Liver (tissue), 8 donors: ENCODE measurements at regions not wholly inside any gene's neighbourhood (a gene's known extent, or its start where the extent isn't known, plus 50 kb on each side); places are given as distances from the start of the nearest gene placed in this dataset.
A peak's percentile ranks its signal among the peaks of the same experiment; 100 is the strongest.

Experiments
- DNase-seq: peaks from one replicate; pipeline ENCODE4 v3.0.0-alpha.2; 2017; ENCODE audit warnings: low spot score
- H3K27ac ChIP-seq, 2 donors: one replicate each; pipeline ENCODE4 v1.7.0; 2013; ENCODE audit warnings: inconsistent platforms in 2 of 2, low read length in 2 of 2, control low read depth in 1 of 2, low read depth in 1 of 2, mild to moderate bottlenecking in 1 of 2
- H3K27me3 ChIP-seq, 4 donors: one replicate each; pipeline versions ENCODE4 v1.6.1 to v1.7.0; 2013; ENCODE audit warnings: low read length in 3 of 4, inconsistent platforms in 1 of 4, mild to moderate bottlenecking in 1 of 4, moderate library complexity in 1 of 4; ENCODE audit not compliant: control insufficient read depth in 4 of 4, insufficient read depth in 4 of 4
- H3K36me3 ChIP-seq, 4 donors: one replicate each; pipeline versions ENCODE4 v1.6.1 to v1.7.0; 2013; ENCODE audit warnings: low read length in 3 of 4, mild to moderate bottlenecking in 3 of 4, low read depth in 1 of 4, moderate library complexity in 1 of 4; ENCODE audit not compliant: control insufficient read depth in 4 of 4, insufficient read depth in 3 of 4
- H3K4me1 ChIP-seq, 4 donors: one replicate each; pipeline versions ENCODE4 v1.6.1 to v1.7.0; 2013; ENCODE audit warnings: low read length in 3 of 4, mild to moderate bottlenecking in 3 of 4, moderate library complexity in 1 of 4; ENCODE audit not compliant: control insufficient read depth in 4 of 4, insufficient read depth in 4 of 4
- H3K4me3 ChIP-seq, 3 donors: one replicate each; pipeline versions ENCODE4 v1.6.1 to v1.7.0; 2013; ENCODE audit warnings: low read length in 3 of 3, control low read depth in 1 of 3, low read depth in 1 of 3, mild to moderate bottlenecking in 1 of 3
- H3K9ac ChIP-seq, 2 donors: one replicate each; pipeline ENCODE4 v1.7.0; 2013; ENCODE audit warnings: low read length in 2 of 2, mild to moderate bottlenecking in 2 of 2, moderate library complexity in 2 of 2, control low read depth in 1 of 2, low read depth in 1 of 2
- H3K9me3 ChIP-seq, 4 donors: one replicate each; pipeline versions ENCODE4 v1.6.1 to v1.7.0; 2013; ENCODE audit warnings: low read length in 3 of 4; ENCODE audit not compliant: control insufficient read depth in 4 of 4
- EGR1 ChIP-seq, 2 donors: IDR thresholded peaks; 2 replicates each; pipeline ENCODE4 v1.6.1; 2016 to 2018; ENCODE audit warnings: antibody characterized with exemption in 2 of 2, low read depth in 2 of 2
- FOXA1 ChIP-seq: IDR thresholded peaks from 2 replicates; pipeline ENCODE4 v1.6.1; 2016; ENCODE audit warnings: antibody characterized with exemption
- FOXA2 ChIP-seq: IDR thresholded peaks from 2 replicates; pipeline ENCODE4 v1.6.1; 2016; ENCODE audit warnings: antibody characterized with exemption
- GABPA ChIP-seq, 2 donors: IDR thresholded peaks in 1 of 2; conservative IDR thresholded peaks in 1 of 2; 2 replicates each; pipeline ENCODE4 v1.6.1; 2016; ENCODE audit warnings: antibody characterized with exemption in 2 of 2, mild to moderate bottlenecking in 1 of 2, moderate library complexity in 1 of 2
- HNF4A ChIP-seq, 2 donors: conservative IDR thresholded peaks; 2 replicates each; pipeline ENCODE4 v1.6.1; 2016; ENCODE audit warnings: antibody characterized with exemption in 2 of 2, mild to moderate bottlenecking in 2 of 2
- HNF4G ChIP-seq: IDR thresholded peaks from 2 replicates; pipeline ENCODE4 v1.6.1; 2016; ENCODE audit warnings: antibody characterized with exemption
- JUND ChIP-seq, 2 donors: IDR thresholded peaks; 2 replicates each; pipeline ENCODE4 v1.6.1; 2016; ENCODE audit warnings: antibody characterized with exemption in 2 of 2
- MAX ChIP-seq: IDR thresholded peaks from 2 replicates; pipeline ENCODE4 v1.6.1; 2016; ENCODE audit warnings: antibody characterized with exemption
- NR2F2 ChIP-seq: IDR thresholded peaks from 2 replicates; pipeline ENCODE4 v1.6.1; 2016; ENCODE audit warnings: antibody characterized with exemption
- RAD21 ChIP-seq, 2 donors: IDR thresholded peaks; 2 replicates each; pipeline ENCODE4 v1.6.1; 2016; ENCODE audit warnings: antibody characterized with exemption in 2 of 2, mild to moderate bottlenecking in 2 of 2
- RXRA ChIP-seq, 2 donors: IDR thresholded peaks; 2 replicates each; pipeline ENCODE4 v1.6.1; 2017 to 2018; ENCODE audit warnings: antibody characterized with exemption in 2 of 2, mild to moderate bottlenecking in 1 of 2
- SP1 ChIP-seq: IDR thresholded peaks from 2 replicates; pipeline ENCODE4 v1.6.1; 2018; ENCODE audit warnings: antibody characterized with exemption, mild to moderate bottlenecking
- TAF1 ChIP-seq: conservative IDR thresholded peaks from 2 replicates; pipeline ENCODE4 v1.6.1; 2016; ENCODE audit warnings: antibody characterized with exemption, mild to moderate bottlenecking
- ZBTB33 ChIP-seq: IDR thresholded peaks from 2 replicates; pipeline ENCODE4 v1.6.1; 2016; ENCODE audit warnings: antibody characterized with exemption
- WGBS: extraction: QIAGEN DNeasy Blood & Tissue Kit; methylation state at CpG from one replicate; pipeline ENCODE4 v1.1.7; 2013; 5-methylcytosine and 5-hydroxymethylcytosine counted together
- TF ChIP-seq, protein P1 (sequence below): fragments of 150-350 bp; IDR thresholded peaks from 2 replicates; pipeline ENCODE4 v1.5.1; 2017; ENCODE audit warnings: improper control_type of control experiment, low read depth, low read length; ENCODE audit not compliant: missing input control
- TF ChIP-seq, protein P2 (sequence below): IDR thresholded peaks from 2 replicates; pipeline ENCODE4 v1.6.1; 2016; ENCODE audit warnings: antibody characterized with exemption, mild to moderate bottlenecking
- TF ChIP-seq, protein P3 (sequence below): IDR thresholded peaks from 2 replicates; pipeline ENCODE4 v1.6.1; 2016; ENCODE audit warnings: antibody characterized with exemption
- donor health status: healthy.
- donor health status: healthy.
- donor health status: healthy.
- donor health status: healthy.
- donor health status: healthy.

DNA sequence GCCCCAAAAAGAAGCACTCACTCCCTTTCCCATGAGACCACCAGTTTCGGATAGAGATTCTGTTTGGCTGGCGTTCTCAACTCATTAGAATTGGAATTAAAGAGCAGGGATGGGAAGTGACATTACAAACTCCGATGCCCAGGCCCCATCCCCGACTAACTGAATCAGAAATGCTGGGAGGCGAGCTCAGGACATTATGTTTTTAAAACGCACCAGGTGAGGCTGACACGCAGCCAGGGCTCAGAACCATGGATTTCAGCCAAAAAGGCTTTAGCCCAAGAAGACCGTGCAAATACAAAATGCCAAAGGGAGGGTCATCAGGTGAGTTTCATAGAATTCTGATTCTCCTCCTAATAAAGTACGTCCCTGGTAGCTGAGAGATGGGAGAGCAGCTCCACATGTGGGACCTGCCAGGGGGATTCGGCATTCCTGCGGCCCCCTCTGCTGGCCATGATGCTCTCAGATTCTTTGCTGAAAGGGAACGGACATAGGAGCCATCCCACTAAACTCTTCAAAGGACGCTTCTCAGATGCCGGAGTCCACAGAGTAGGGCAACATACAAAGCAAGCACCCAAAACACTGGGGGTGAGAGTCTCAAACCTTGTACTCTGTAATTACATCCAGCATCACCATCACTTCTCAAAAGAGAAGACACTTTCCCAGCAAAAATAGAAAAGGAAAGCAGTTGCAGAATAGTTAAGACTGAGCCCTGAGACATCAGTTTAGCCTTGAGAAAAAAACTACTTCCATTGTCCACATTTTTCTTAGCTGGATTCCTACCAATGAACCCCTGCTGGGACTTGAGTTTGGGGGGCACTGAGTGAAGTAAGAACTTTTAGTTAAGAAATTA lies 205.2 kb downstream of the BMP7 start:
- no peak overlapping the region for H3K4me3 ChIP-seq
- no peaks in the 10 kb centered on the region for H3K36me3 ChIP-seq
- peak; percentile 40 for DNase-seq
- 36% methylated on average over 14 of the region's 14 CpGs for WGBS
- peaks cover 0 to 5% (median under 1%) of the 10 kb centered on the region in 4 donors for H3K27me3 ChIP-seq
- no peaks in the 10 kb centered on the region for H3K9me3 ChIP-seq
- no peaks in the 10 kb centered on the region for H3K4me1 ChIP-seq
- TF ChIP-seq TAF1 (no peak), HNF4A (conservative IDR thresholded peaks at IDR 0.05) (no peak), MAX (no peak), NR2F2 (no peak), SP1 (no peak), ZBTB33 (no peak), RXRA (IDR thresholded peaks at IDR 0.05) (no peak), FOXA2 (no peak), RAD21 (IDR thresholded peaks at IDR 0.05) (no peak), EGR1 (IDR thresholded peaks at IDR 0.05; ENCODE audit: low read depth in 2 of 2) (no peak), HNF4G (no peak), FOXA1 (no peak), GABPA (IDR thresholded peaks at IDR 0.05 in 1 of 2, conservative IDR thresholded peaks at IDR 0.05 in 1 of 2) (no peak), JUND (IDR thresholded peaks at IDR 0.05) (no peak)
- TF ChIP-seq, protein P1, sequence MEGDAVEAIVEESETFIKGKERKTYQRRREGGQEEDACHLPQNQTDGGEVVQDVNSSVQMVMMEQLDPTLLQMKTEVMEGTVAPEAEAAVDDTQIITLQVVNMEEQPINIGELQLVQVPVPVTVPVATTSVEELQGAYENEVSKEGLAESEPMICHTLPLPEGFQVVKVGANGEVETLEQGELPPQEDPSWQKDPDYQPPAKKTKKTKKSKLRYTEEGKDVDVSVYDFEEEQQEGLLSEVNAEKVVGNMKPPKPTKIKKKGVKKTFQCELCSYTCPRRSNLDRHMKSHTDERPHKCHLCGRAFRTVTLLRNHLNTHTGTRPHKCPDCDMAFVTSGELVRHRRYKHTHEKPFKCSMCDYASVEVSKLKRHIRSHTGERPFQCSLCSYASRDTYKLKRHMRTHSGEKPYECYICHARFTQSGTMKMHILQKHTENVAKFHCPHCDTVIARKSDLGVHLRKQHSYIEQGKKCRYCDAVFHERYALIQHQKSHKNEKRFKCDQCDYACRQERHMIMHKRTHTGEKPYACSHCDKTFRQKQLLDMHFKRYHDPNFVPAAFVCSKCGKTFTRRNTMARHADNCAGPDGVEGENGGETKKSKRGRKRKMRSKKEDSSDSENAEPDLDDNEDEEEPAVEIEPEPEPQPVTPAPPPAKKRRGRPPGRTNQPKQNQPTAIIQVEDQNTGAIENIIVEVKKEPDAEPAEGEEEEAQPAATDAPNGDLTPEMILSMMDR = no peak
- TF ChIP-seq, protein P2, sequence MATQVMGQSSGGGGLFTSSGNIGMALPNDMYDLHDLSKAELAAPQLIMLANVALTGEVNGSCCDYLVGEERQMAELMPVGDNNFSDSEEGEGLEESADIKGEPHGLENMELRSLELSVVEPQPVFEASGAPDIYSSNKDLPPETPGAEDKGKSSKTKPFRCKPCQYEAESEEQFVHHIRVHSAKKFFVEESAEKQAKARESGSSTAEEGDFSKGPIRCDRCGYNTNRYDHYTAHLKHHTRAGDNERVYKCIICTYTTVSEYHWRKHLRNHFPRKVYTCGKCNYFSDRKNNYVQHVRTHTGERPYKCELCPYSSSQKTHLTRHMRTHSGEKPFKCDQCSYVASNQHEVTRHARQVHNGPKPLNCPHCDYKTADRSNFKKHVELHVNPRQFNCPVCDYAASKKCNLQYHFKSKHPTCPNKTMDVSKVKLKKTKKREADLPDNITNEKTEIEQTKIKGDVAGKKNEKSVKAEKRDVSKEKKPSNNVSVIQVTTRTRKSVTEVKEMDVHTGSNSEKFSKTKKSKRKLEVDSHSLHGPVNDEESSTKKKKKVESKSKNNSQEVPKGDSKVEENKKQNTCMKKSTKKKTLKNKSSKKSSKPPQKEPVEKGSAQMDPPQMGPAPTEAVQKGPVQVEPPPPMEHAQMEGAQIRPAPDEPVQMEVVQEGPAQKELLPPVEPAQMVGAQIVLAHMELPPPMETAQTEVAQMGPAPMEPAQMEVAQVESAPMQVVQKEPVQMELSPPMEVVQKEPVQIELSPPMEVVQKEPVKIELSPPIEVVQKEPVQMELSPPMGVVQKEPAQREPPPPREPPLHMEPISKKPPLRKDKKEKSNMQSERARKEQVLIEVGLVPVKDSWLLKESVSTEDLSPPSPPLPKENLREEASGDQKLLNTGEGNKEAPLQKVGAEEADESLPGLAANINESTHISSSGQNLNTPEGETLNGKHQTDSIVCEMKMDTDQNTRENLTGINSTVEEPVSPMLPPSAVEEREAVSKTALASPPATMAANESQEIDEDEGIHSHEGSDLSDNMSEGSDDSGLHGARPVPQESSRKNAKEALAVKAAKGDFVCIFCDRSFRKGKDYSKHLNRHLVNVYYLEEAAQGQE = no peak
- TF ChIP-seq, protein P3, sequence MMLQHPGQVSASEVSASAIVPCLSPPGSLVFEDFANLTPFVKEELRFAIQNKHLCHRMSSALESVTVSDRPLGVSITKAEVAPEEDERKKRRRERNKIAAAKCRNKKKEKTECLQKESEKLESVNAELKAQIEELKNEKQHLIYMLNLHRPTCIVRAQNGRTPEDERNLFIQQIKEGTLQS = no peak
- no peak overlapping the region for H3K9ac ChIP-seq
- H3K27ac ChIP-seq = no peak overlapping the region
